22Rv1 (cell line): ENCODE measurements at regions not wholly inside any gene's neighbourhood (a gene's known extent, or its start where the extent isn't known, plus 50 kb on each side); places are given as distances from the start of the nearest gene placed in this dataset.

ENCODE experiments used
- CTCF ChIP-seq: fragments of 450-650 bp; IDR thresholded peaks from 2 replicates; pipeline ENCODE4 v1.5.1; 2017; ENCODE audit warnings: mild to moderate bottlenecking
- ZFX ChIP-seq: fragments of 450-650 bp; IDR thresholded peaks from 2 replicates; pipeline ENCODE4 v1.6.1; 2017; ENCODE audit warnings: antibody characterized with exemption, borderline replicate concordance

- TF ChIP-seq CTCF, result no peak
- TF ChIP-seq ZFX, result no peak
Measured at GRCh38 chr7:17005271-17005670, 123.5 kb upstream of the AGR3 start.
